ENCODE measurements at regions not wholly inside any gene's neighbourhood (a gene's known extent, or its start where the extent isn't known, plus 50 kb on each side); places are given as distances from the start of the nearest gene placed in this dataset.
"Not testable (repeated sequence)": the region's sequence is repeated elsewhere in the genome, so short reads cannot be mapped to it uniquely, and the experiment has no call there.

GRCh38 chr9:102768002-102768401, 227.1 kb upstream of the CYLC2 start:
- H3K27me3 ChIP-seq (ENCODE audit: control insufficient read depth in 1 of 2, insufficient read depth in 2 of 2, low read length in 2 of 2): no peaks in the 10 kb centered on the region
- H3K27ac ChIP-seq (ENCODE audit: low read depth, low read length): no peak overlapping the region
- no peaks in the 10 kb centered on the region for H3K36me3 ChIP-seq (ENCODE audit: control insufficient read depth in 1 of 2, insufficient read depth in 2 of 2, low read length in 2 of 2)
- H3K4me1 ChIP-seq (ENCODE audit: control insufficient read depth in 1 of 2, insufficient read depth in 2 of 2, low read length in 2 of 2): no peaks in the 10 kb centered on the region
- no peak overlapping the region for H3K4me3 ChIP-seq (ENCODE audit: low read depth in 1 of 2, low read length in 2 of 2)
- H3K9ac ChIP-seq (ENCODE audit: low read depth in 1 of 2, low read length in 2 of 2): no peak overlapping the region
- no peaks in the 10 kb centered on the region for H3K9me3 ChIP-seq (ENCODE audit: control insufficient read depth in 1 of 2, low read length in 2 of 2)

GRCh38 chr9:102767076-102767475, 228.1 kb upstream of the CYLC2 start:
- no peaks in the 10 kb centered on the region for H3K36me3 ChIP-seq (ENCODE audit: control insufficient read depth in 1 of 2, insufficient read depth in 2 of 2, low read length in 2 of 2)

GRCh38 chr9:102740578-102740977, 254.6 kb upstream of the CYLC2 start:
- H3K27ac ChIP-seq (ENCODE audit: low read depth, low read length): no peak overlapping the region
- no peaks in the 10 kb centered on the region for H3K27me3 ChIP-seq (ENCODE audit: control insufficient read depth in 1 of 2, insufficient read depth in 2 of 2, low read length in 2 of 2)
- no peak overlapping the region for H3K9ac ChIP-seq (ENCODE audit: low read depth in 1 of 2, low read length in 2 of 2)
- H3K36me3 ChIP-seq (ENCODE audit: control insufficient read depth in 1 of 2, insufficient read depth in 2 of 2, low read length in 2 of 2): no peaks in the 10 kb centered on the region
- H3K9me3 ChIP-seq (ENCODE audit: control insufficient read depth in 1 of 2, low read length in 2 of 2): no peaks in the 10 kb centered on the region
- H3K4me1 ChIP-seq (ENCODE audit: control insufficient read depth in 1 of 2, insufficient read depth in 2 of 2, low read length in 2 of 2): no peaks in the 10 kb centered on the region
- H3K4me3 ChIP-seq (ENCODE audit: low read depth in 1 of 2, low read length in 2 of 2): no peak overlapping the region

More at GRCh38 chr9:102767076-102767475, 228.1 kb upstream of the CYLC2 start:
- no peak overlapping the region for H3K9ac ChIP-seq (ENCODE audit: low read depth in 1 of 2, low read length in 2 of 2)
- no peaks in the 10 kb centered on the region for H3K4me1 ChIP-seq (ENCODE audit: control insufficient read depth in 1 of 2, insufficient read depth in 2 of 2, low read length in 2 of 2)
- H3K4me3 ChIP-seq (ENCODE audit: low read depth in 1 of 2, low read length in 2 of 2): no peak overlapping the region
- no peaks in the 10 kb centered on the region for H3K27me3 ChIP-seq (ENCODE audit: control insufficient read depth in 1 of 2, insufficient read depth in 2 of 2, low read length in 2 of 2)
- no peak overlapping the region for H3K27ac ChIP-seq (ENCODE audit: low read depth, low read length)
- H3K9me3 ChIP-seq (ENCODE audit: control insufficient read depth in 1 of 2, low read length in 2 of 2): no peaks in the 10 kb centered on the region

GRCh38 chr9:102728946-102729345, 266.2 kb upstream of the CYLC2 start:
- peaks cover 3 to 9% of the 10 kb centered on the region in 2 donors for H3K9me3 ChIP-seq (ENCODE audit: control insufficient read depth in 1 of 2, low read length in 2 of 2)
- no peak overlapping the region for H3K4me3 ChIP-seq (ENCODE audit: low read depth in 1 of 2, low read length in 2 of 2)
- H3K9ac ChIP-seq (ENCODE audit: low read depth in 1 of 2, low read length in 2 of 2): no peak overlapping the region
- H3K36me3 ChIP-seq (ENCODE audit: control insufficient read depth in 1 of 2, insufficient read depth in 2 of 2, low read length in 2 of 2): no peaks in the 10 kb centered on the region
- no peak overlapping the region for H3K27ac ChIP-seq (ENCODE audit: low read depth, low read length)
- no peaks in the 10 kb centered on the region for H3K27me3 ChIP-seq (ENCODE audit: control insufficient read depth in 1 of 2, insufficient read depth in 2 of 2, low read length in 2 of 2)
- no peaks in the 10 kb centered on the region for H3K4me1 ChIP-seq (ENCODE audit: control insufficient read depth in 1 of 2, insufficient read depth in 2 of 2, low read length in 2 of 2)

- H3K4me3 ChIP-seq (ENCODE audit: low read depth in 1 of 2, low read length in 2 of 2): no peak overlapping the region
- H3K9me3 ChIP-seq (ENCODE audit: control insufficient read depth in 1 of 2, low read length in 2 of 2): peaks cover 2 to 16% of the 10 kb centered on the region in 2 donors
- no peaks in the 10 kb centered on the region for H3K36me3 ChIP-seq (ENCODE audit: control insufficient read depth in 1 of 2, insufficient read depth in 2 of 2, low read length in 2 of 2)
- no peak overlapping the region for H3K9ac ChIP-seq (ENCODE audit: low read depth in 1 of 2, low read length in 2 of 2)
- H3K27ac ChIP-seq (ENCODE audit: low read depth, low read length): no peak overlapping the region
- no peaks in the 10 kb centered on the region for H3K4me1 ChIP-seq (ENCODE audit: control insufficient read depth in 1 of 2, insufficient read depth in 2 of 2, low read length in 2 of 2)
- no peaks in the 10 kb centered on the region for H3K27me3 ChIP-seq (ENCODE audit: control insufficient read depth in 1 of 2, insufficient read depth in 2 of 2, low read length in 2 of 2)
These were observed 280.9 kb upstream of the CYLC2 start for GRCh38 chr9:102714184-102714583.

- peaks cover 2 to 16% of the 10 kb centered on the region in 2 donors for H3K9me3 ChIP-seq (ENCODE audit: control insufficient read depth in 1 of 2, low read length in 2 of 2)
- H3K36me3 ChIP-seq (ENCODE audit: control insufficient read depth in 1 of 2, insufficient read depth in 2 of 2, low read length in 2 of 2); H3K4me1 ChIP-seq (ENCODE audit: control insufficient read depth in 1 of 2, insufficient read depth in 2 of 2, low read length in 2 of 2); H3K27ac ChIP-seq (ENCODE audit: low read depth, low read length); H3K9ac ChIP-seq (ENCODE audit: low read depth in 1 of 2, low read length in 2 of 2); H3K4me3 ChIP-seq (ENCODE audit: low read depth in 1 of 2, low read length in 2 of 2); H3K27me3 ChIP-seq (ENCODE audit: control insufficient read depth in 1 of 2, insufficient read depth in 2 of 2, low read length in 2 of 2): not testable (repeated sequence)
These were observed 282.2 kb upstream of the CYLC2 start for GRCh38 chr9:102712910-102713309.

GRCh38 chr9:102700936-102701335, 294.2 kb upstream of the CYLC2 start:
- Histone ChIP-seq H3K27ac (ENCODE audit: low read depth, low read length) (no peak overlapping the region), H3K9me3 (ENCODE audit: control insufficient read depth in 1 of 2, low read length in 2 of 2) (no peaks in the 10 kb centered on the region), H3K36me3 (ENCODE audit: control insufficient read depth in 1 of 2, insufficient read depth in 2 of 2, low read length in 2 of 2) (no peaks in the 10 kb centered on the region), H3K4me1 (ENCODE audit: control insufficient read depth in 1 of 2, insufficient read depth in 2 of 2, low read length in 2 of 2) (no peaks in the 10 kb centered on the region), H3K9ac (ENCODE audit: low read depth in 1 of 2, low read length in 2 of 2) (no peak overlapping the region), H3K4me3 (ENCODE audit: low read depth in 1 of 2, low read length in 2 of 2) (no peak overlapping the region), H3K27me3 (ENCODE audit: control insufficient read depth in 1 of 2, insufficient read depth in 2 of 2, low read length in 2 of 2) (no peaks in the 10 kb centered on the region)

- H3K27me3 ChIP-seq (ENCODE audit: control insufficient read depth in 1 of 2, insufficient read depth in 2 of 2, low read length in 2 of 2): no peaks in the 10 kb centered on the region
- no peaks in the 10 kb centered on the region for H3K9me3 ChIP-seq (ENCODE audit: control insufficient read depth in 1 of 2, low read length in 2 of 2)
- H3K4me1 ChIP-seq (ENCODE audit: control insufficient read depth in 1 of 2, insufficient read depth in 2 of 2, low read length in 2 of 2): no peaks in the 10 kb centered on the region
- no peaks in the 10 kb centered on the region for H3K36me3 ChIP-seq (ENCODE audit: control insufficient read depth in 1 of 2, insufficient read depth in 2 of 2, low read length in 2 of 2)
- H3K4me3 ChIP-seq (ENCODE audit: low read depth in 1 of 2, low read length in 2 of 2): no peak overlapping the region
- no peak overlapping the region for H3K27ac ChIP-seq (ENCODE audit: low read depth, low read length)
- no peak overlapping the region for H3K9ac ChIP-seq (ENCODE audit: low read depth in 1 of 2, low read length in 2 of 2)
These were observed 325.9 kb upstream of the CYLC2 start for GRCh38 chr9:102669220-102669619.

- H3K36me3 ChIP-seq (ENCODE audit: control insufficient read depth in 1 of 2, insufficient read depth in 2 of 2, low read length in 2 of 2): no peaks in the 10 kb centered on the region
- H3K9ac ChIP-seq (ENCODE audit: low read depth in 1 of 2, low read length in 2 of 2): no peak overlapping the region
- H3K27ac ChIP-seq (ENCODE audit: low read depth, low read length): no peak overlapping the region
- peaks cover 0 to 2% of the 10 kb centered on the region in 2 donors for H3K9me3 ChIP-seq (ENCODE audit: control insufficient read depth in 1 of 2, low read length in 2 of 2)
- no peaks in the 10 kb centered on the region for H3K27me3 ChIP-seq (ENCODE audit: control insufficient read depth in 1 of 2, insufficient read depth in 2 of 2, low read length in 2 of 2)
- no peaks in the 10 kb centered on the region for H3K4me1 ChIP-seq (ENCODE audit: control insufficient read depth in 1 of 2, insufficient read depth in 2 of 2, low read length in 2 of 2)
- no peak overlapping the region for H3K4me3 ChIP-seq (ENCODE audit: low read depth in 1 of 2, low read length in 2 of 2)
These were observed 342.7 kb upstream of the CYLC2 start for GRCh38 chr9:102652471-102652870.

GRCh38 chr9:102650896-102651295, 344.2 kb upstream of the CYLC2 start:
- Histone ChIP-seq H3K4me3 (ENCODE audit: low read depth in 1 of 2, low read length in 2 of 2) (no peak overlapping the region), H3K9ac (ENCODE audit: low read depth in 1 of 2, low read length in 2 of 2) (no peak overlapping the region)

GRCh38 chr9:102642651-102643050, 352.5 kb upstream of the CYLC2 start:
- H3K36me3 ChIP-seq (ENCODE audit: control insufficient read depth in 1 of 2, insufficient read depth in 2 of 2, low read length in 2 of 2): no peaks in the 10 kb centered on the region
- no peaks in the 10 kb centered on the region for H3K4me1 ChIP-seq (ENCODE audit: control insufficient read depth in 1 of 2, insufficient read depth in 2 of 2, low read length in 2 of 2)
- H3K9me3 ChIP-seq (ENCODE audit: control insufficient read depth in 1 of 2, low read length in 2 of 2): no peaks in the 10 kb centered on the region
- no peak overlapping the region for H3K4me3 ChIP-seq (ENCODE audit: low read depth in 1 of 2, low read length in 2 of 2)
- no peak overlapping the region for H3K27ac ChIP-seq (ENCODE audit: low read depth, low read length)
- H3K27me3 ChIP-seq (ENCODE audit: control insufficient read depth in 1 of 2, insufficient read depth in 2 of 2, low read length in 2 of 2): no peaks in the 10 kb centered on the region
- no peak overlapping the region for H3K9ac ChIP-seq (ENCODE audit: low read depth in 1 of 2, low read length in 2 of 2)

More at GRCh38 chr9:102650896-102651295, 344.2 kb upstream of the CYLC2 start:
- Histone ChIP-seq H3K27me3 (ENCODE audit: control insufficient read depth in 1 of 2, insufficient read depth in 2 of 2, low read length in 2 of 2) (no peaks in the 10 kb centered on the region), H3K9me3 (ENCODE audit: control insufficient read depth in 1 of 2, low read length in 2 of 2) (peaks cover 0 to 2% of the 10 kb centered on the region in 2 donors), H3K4me1 (ENCODE audit: control insufficient read depth in 1 of 2, insufficient read depth in 2 of 2, low read length in 2 of 2) (no peaks in the 10 kb centered on the region), H3K36me3 (ENCODE audit: control insufficient read depth in 1 of 2, insufficient read depth in 2 of 2, low read length in 2 of 2) (no peaks in the 10 kb centered on the region), H3K27ac (ENCODE audit: low read depth, low read length) (no peak overlapping the region)

Data from duodenal mucosa (tissue), 2 donors.